OCI-LY1 (cell line): ENCODE measurements at regions not wholly inside any gene's neighbourhood (a gene's known extent, or its start where the extent isn't known, plus 50 kb on each side); places are given as distances from the start of the nearest gene placed in this dataset.

Experiments used
- EZH2 ChIP-seq: fragments of 200-600 bp; sonication (generic), shearing (Covaris generic); IDR thresholded peaks from 2 replicates; pipeline ENCODE4 v1.8.0; 2017; ENCODE audit warnings: borderline replicate concordance, mixed run types, mild to moderate bottlenecking, antibody characterized with exemption, low read length, moderate library complexity, mixed read lengths
- TF ChIP-seq, protein P1 (sequence below): fragments of 200-600 bp; sonication (generic), shearing (Covaris generic); IDR thresholded peaks from 2 replicates; pipeline ENCODE4 v1.5.1; 2017; ENCODE audit warnings: mild to moderate bottlenecking, antibody characterized with exemption, low read length, moderate library complexity, mixed read lengths

DNA sequence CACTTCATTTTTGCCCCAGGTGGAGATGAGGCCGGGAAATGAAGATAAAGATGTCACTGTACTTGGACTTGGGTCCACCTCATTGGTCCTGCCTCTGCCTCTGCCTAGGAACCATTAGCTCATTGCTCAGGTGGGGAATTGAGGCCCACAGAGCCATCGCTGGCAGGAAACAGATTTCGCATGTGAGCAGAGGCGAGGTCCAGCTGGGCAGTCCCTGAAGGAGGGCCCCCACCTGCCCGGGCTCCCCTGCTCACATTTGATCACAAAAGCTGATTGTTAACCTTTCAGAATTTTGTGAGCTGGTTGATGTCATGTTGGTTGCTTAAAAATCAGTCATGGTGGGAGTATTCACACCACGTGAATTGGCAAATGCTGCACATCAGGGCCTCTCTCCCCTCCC, 273.8 kb upstream of the MVB12B start:
- TF ChIP-seq, protein P1, sequence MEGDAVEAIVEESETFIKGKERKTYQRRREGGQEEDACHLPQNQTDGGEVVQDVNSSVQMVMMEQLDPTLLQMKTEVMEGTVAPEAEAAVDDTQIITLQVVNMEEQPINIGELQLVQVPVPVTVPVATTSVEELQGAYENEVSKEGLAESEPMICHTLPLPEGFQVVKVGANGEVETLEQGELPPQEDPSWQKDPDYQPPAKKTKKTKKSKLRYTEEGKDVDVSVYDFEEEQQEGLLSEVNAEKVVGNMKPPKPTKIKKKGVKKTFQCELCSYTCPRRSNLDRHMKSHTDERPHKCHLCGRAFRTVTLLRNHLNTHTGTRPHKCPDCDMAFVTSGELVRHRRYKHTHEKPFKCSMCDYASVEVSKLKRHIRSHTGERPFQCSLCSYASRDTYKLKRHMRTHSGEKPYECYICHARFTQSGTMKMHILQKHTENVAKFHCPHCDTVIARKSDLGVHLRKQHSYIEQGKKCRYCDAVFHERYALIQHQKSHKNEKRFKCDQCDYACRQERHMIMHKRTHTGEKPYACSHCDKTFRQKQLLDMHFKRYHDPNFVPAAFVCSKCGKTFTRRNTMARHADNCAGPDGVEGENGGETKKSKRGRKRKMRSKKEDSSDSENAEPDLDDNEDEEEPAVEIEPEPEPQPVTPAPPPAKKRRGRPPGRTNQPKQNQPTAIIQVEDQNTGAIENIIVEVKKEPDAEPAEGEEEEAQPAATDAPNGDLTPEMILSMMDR = no peak
- no peak for TF ChIP-seq EZH2
